MM.1S (cell line): ENCODE measurements at regions not wholly inside any gene's neighbourhood (a gene's known extent, or its start where the extent isn't known, plus 50 kb on each side); places are given as distances from the start of the nearest gene placed in this dataset.

Source experiments
- CTCF ChIP-seq: fragments of 300-600 bp; sonication (generic); IDR thresholded peaks from 2 replicates; pipeline ENCODE4 v1.5.1; 2016; ENCODE audit warnings: antibody characterized with exemption, low read length, mixed read lengths
- EZH2 ChIP-seq: fragments of 300-600 bp; sonication (generic); optimal IDR thresholded peaks from 2 replicates; pipeline ENCODE3; 2017; ENCODE audit warnings: low read depth, mild to moderate bottlenecking, antibody characterized with exemption, low read length, mixed read lengths
- EZH2phosphoT487 ChIP-seq: fragments of 300-600 bp; sonication (generic); IDR thresholded peaks from 2 replicates; pipeline ENCODE4 v1.6.1; 2018; ENCODE audit warnings: antibody characterized with exemption, low read length

- TF ChIP-seq CTCF (no peak), EZH2 (no peak), EZH2phosphoT487 (no peak)
These were observed 135.1 kb downstream of the ADAMTS1 start for GRCh38 chr21:26710155-26710554.
